PFSK-1 (cell line): ENCODE measurements at regions not wholly inside any gene's neighbourhood (a gene's known extent, or its start where the extent isn't known, plus 50 kb on each side); places are given as distances from the start of the nearest gene placed in this dataset.

Experiments
- FOXP2 ChIP-seq: optimal IDR thresholded peaks from 2 replicates; pipeline ENCODE3; 2011; ENCODE audit warnings: borderline replicate concordance, control low read depth, inconsistent platforms; ENCODE audit not compliant: insufficient read depth; ENCODE audit errors: extremely low read length, extremely low read depth
- POLR2AphosphoS5 ChIP-seq: IDR thresholded peaks from 2 replicates; pipeline ENCODE4 v1.6.1; 2012; ENCODE audit warnings: low read depth, mild to moderate bottlenecking, control low read depth, low read length, moderate library complexity
- SIN3A ChIP-seq: IDR thresholded peaks from 2 replicates; pipeline ENCODE4 v1.6.1; 2012; ENCODE audit warnings: mild to moderate bottlenecking, low read length, moderate library complexity, borderline replicate concordance; ENCODE audit not compliant: insufficient read depth
- TAF1 ChIP-seq: IDR thresholded peaks from 2 replicates; pipeline ENCODE4 v1.6.1; 2012; ENCODE audit warnings: low read length, control low read depth, borderline replicate concordance; ENCODE audit not compliant: insufficient read depth
- TF ChIP-seq, protein P1 (sequence below), 2 experiments: IDR thresholded peaks; 2 replicates each; pipeline versions ENCODE4 v1.6.1 to v1.8.0; 2011 to 2012; ENCODE audit warnings: low read depth in 2 of 2, low read length in 2 of 2, control low read depth in 1 of 2, inconsistent platforms in 1 of 2, mild to moderate bottlenecking in 1 of 2, moderate library complexity in 1 of 2; ENCODE audit not compliant: insufficient read depth in 1 of 2

DNA sequence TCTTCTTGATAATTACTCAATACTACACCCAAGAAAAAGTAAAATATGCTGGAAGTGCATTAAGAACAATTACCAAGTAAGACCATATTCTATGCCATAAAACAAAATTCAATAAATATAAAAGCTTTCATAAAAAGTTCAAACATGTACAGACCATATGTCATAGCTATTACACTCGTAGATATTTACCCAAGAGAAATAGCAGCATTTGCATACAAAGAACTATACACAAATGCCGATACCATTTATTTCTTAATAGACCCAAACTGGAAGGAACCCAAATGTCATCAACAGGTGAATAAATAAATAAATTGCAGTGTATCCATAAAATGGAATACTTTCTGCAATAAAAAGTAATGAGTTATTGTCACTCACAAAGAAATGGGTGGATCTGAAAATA, 78.3 kb upstream of the SLC16A7 start:
- TF ChIP-seq POLR2AphosphoS5 (no peak), SIN3A (no peak), TAF1 (no peak), FOXP2 (no peak)
- TF ChIP-seq, protein P1, sequence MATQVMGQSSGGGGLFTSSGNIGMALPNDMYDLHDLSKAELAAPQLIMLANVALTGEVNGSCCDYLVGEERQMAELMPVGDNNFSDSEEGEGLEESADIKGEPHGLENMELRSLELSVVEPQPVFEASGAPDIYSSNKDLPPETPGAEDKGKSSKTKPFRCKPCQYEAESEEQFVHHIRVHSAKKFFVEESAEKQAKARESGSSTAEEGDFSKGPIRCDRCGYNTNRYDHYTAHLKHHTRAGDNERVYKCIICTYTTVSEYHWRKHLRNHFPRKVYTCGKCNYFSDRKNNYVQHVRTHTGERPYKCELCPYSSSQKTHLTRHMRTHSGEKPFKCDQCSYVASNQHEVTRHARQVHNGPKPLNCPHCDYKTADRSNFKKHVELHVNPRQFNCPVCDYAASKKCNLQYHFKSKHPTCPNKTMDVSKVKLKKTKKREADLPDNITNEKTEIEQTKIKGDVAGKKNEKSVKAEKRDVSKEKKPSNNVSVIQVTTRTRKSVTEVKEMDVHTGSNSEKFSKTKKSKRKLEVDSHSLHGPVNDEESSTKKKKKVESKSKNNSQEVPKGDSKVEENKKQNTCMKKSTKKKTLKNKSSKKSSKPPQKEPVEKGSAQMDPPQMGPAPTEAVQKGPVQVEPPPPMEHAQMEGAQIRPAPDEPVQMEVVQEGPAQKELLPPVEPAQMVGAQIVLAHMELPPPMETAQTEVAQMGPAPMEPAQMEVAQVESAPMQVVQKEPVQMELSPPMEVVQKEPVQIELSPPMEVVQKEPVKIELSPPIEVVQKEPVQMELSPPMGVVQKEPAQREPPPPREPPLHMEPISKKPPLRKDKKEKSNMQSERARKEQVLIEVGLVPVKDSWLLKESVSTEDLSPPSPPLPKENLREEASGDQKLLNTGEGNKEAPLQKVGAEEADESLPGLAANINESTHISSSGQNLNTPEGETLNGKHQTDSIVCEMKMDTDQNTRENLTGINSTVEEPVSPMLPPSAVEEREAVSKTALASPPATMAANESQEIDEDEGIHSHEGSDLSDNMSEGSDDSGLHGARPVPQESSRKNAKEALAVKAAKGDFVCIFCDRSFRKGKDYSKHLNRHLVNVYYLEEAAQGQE (IDR thresholded peaks at IDR 0.05; ENCODE audit: insufficient read depth in 1 of 2, low read depth in 2 of 2, low read length in 2 of 2) = no peak

DNA sequence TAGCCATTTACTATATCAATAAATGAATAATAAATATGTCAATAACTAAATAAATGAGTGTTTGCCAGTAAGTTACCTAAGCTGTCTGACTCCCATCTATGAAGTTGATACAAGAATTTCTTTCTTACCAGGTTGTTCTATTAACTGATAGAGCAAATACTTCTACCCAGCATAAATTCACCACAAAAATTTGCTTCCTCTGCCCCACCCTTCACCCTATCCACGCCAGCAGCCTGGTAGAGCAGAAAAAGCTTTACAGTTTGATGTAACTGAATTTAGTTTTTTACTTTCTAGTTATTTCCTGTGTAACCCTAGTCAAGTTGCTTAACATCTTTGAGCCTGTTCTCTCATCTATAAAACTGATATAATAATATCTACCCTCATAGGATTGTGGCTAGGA, 94.9 kb upstream of the SLC16A7 start:
- TF ChIP-seq TAF1 (no peak), POLR2AphosphoS5 (no peak), SIN3A (no peak), FOXP2 (no peak)
- TF ChIP-seq, protein P1 (IDR thresholded peaks at IDR 0.05; ENCODE audit: insufficient read depth in 1 of 2, low read depth in 2 of 2, low read length in 2 of 2) = no peak

DNA sequence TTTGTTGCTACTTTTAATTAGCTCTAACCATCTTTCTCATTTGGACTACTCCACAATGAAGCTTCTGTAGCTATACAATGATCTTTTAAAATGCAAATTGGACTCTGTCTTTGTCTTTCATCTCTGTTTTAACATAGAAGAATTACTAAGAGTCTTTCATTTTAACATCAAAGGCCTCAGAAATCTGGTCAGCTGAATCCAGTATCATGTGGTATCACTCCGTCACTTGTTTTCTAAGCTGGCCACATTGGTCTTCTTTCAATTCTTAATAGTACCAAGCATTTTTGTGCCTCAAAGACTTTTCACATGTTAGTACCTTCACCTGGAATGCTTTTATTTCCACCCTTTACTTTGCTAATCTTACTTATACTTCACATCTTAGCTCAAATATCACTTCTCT, 95.5 kb upstream of the SLC16A7 start:
- no peak for TF ChIP-seq SIN3A
- no peak for TF ChIP-seq POLR2AphosphoS5

DNA sequence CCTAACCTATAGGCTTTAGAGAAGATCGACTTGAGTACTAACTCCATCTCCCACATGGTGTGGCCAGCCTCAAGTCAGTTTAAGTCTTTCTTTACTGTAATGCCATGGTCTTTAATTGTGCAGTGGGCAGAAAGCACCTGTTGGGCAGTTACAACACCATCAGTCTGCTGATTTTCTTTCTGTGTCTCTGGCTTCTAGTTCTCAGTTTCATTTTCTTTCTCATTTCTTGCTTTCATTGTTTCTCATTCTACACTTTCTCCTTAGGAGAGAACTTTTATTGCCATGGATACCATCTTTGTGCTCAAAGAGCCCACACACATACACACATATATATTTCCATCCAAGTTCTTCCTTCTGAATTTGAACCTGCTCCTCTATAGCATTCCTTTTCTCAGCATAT, 96.1 kb upstream of the SLC16A7 start:
- no peak for TF ChIP-seq FOXP2
- no peak for TF ChIP-seq POLR2AphosphoS5
- TF ChIP-seq TAF1 = no peak
- TF ChIP-seq, protein P1 (IDR thresholded peaks at IDR 0.05; ENCODE audit: insufficient read depth in 1 of 2, low read depth in 2 of 2, low read length in 2 of 2) = no peak
- TF ChIP-seq SIN3A = no peak

DNA sequence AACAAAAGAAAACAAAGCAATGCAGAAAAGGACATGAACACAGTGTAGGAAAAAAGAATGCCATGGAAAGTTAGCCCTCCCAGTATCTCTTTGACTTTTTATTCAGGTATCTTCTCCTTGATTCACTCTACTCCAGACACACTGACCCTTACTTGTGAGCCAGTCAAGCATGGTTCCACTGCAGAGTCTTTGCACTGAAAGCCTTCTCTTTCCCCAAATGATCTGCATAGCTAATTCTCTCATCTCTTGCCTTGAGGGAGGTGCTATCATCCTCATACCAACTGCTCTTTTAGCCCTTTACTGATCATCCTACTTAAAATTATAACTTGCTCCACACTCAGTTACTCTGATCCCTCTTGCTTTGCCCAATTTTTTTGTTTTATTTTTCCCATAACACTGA, 101.2 kb upstream of the SLC16A7 start:
- TF ChIP-seq, protein P1 (IDR thresholded peaks at IDR 0.05; ENCODE audit: insufficient read depth in 1 of 2, low read depth in 2 of 2, low read length in 2 of 2) = no peak
- TF ChIP-seq FOXP2 (no peak), POLR2AphosphoS5 (no peak), TAF1 (no peak), SIN3A (no peak)
